OCI-LY1 (cell line): ENCODE measurements at regions not wholly inside any gene's neighbourhood (a gene's known extent, or its start where the extent isn't known, plus 50 kb on each side); places are given as distances from the start of the nearest gene placed in this dataset.
"Not testable (repeated sequence)": the region's sequence is repeated elsewhere in the genome, so short reads cannot be mapped to it uniquely, and the experiment has no call there.

Source experiments
- H2AFZ ChIP-seq: fragments of 200-600 bp; sonication (generic), shearing (Covaris generic); 2 replicates; pipeline ENCODE4 v1.6.0; 2014; ENCODE audit warnings: antibody characterized with exemption, mild to moderate bottlenecking, low read length
- H3F3A ChIP-seq: fragments of 200-600 bp; sonication (generic), shearing (Covaris generic); 2 replicates; pipeline ENCODE4 v1.6.0; 2014; ENCODE audit warnings: mild to moderate bottlenecking, antibody characterized with exemption, low read length, moderate library complexity; ENCODE audit not compliant: insufficient read depth
- H3K27ac ChIP-seq: fragments of 200-600 bp; sonication (generic); 2 replicates; pipeline ENCODE4 v1.5.1; 2014; ENCODE audit warnings: low read length, mixed run types, mild to moderate bottlenecking, low read depth; ENCODE audit not compliant: poor library complexity, severe bottlenecking
- H3K27me3 ChIP-seq: fragments of 200-600 bp; sonication (generic); 2 replicates; pipeline ENCODE4 v1.6.0; 2014; ENCODE audit warnings: antibody characterized with exemption, mild to moderate bottlenecking, low read length, moderate library complexity; ENCODE audit not compliant: insufficient read depth
- H3K36me3 ChIP-seq: fragments of 200-600 bp; sonication (generic); 2 replicates; pipeline ENCODE4 v1.6.1; 2014; ENCODE audit warnings: mild to moderate bottlenecking, antibody characterized with exemption, low read length, moderate library complexity, mixed read lengths; ENCODE audit not compliant: insufficient read depth
- H3K4me1 ChIP-seq: fragments of 200-600 bp; sonication (generic); 2 replicates; pipeline ENCODE4 v1.5.1; 2014; ENCODE audit warnings: mild to moderate bottlenecking, low read length, moderate library complexity; ENCODE audit not compliant: insufficient read depth, severe bottlenecking
- H3K4me2 ChIP-seq: fragments of 200-600 bp; sonication (generic), shearing (Covaris generic); 2 replicates; pipeline ENCODE4 v1.6.1; 2014; ENCODE audit warnings: low read length
- H3K4me3 ChIP-seq: fragments of 200-600 bp; sonication (generic); 2 replicates; pipeline ENCODE4 v1.5.1; 2014; ENCODE audit warnings: low read length, low read depth, mild to moderate bottlenecking, mixed read lengths; ENCODE audit not compliant: poor library complexity, severe bottlenecking
- H3K79me2 ChIP-seq: fragments of 200-600 bp; shearing (Covaris generic); 2 replicates; pipeline ENCODE4 v1.6.1; 2016; ENCODE audit warnings: mixed run types, low read length, mixed read lengths; ENCODE audit not compliant: insufficient read depth
- H3K9ac ChIP-seq: fragments of 200-600 bp; sonication (generic), shearing (Covaris generic); 2 replicates; pipeline ENCODE4 v1.6.1; 2014; ENCODE audit warnings: mild to moderate bottlenecking, low read length, mixed read lengths
- H3K9me2 ChIP-seq: fragments of 200-600 bp; sonication (generic), shearing (Covaris generic); 2 replicates; pipeline ENCODE4 v1.6.1; 2014; ENCODE audit warnings: low read depth, mild to moderate bottlenecking, low read length, mixed read lengths
- H3K9me3 ChIP-seq: fragments of 200-600 bp; shearing (Covaris generic); 2 replicates; pipeline ENCODE4 v1.6.1; 2014; ENCODE audit warnings: low read length, mixed read lengths
- H4K20me1 ChIP-seq: fragments of 200-600 bp; sonication (generic), shearing (Covaris generic); 2 replicates; pipeline ENCODE4 v1.6.0; 2016; ENCODE audit warnings: mild to moderate bottlenecking, low read length; ENCODE audit not compliant: insufficient read depth
- CTCF ChIP-seq: fragments of 200-600 bp; sonication (generic), shearing (Covaris generic); IDR thresholded peaks from 2 replicates; pipeline ENCODE4 v1.5.1; 2017; ENCODE audit warnings: mild to moderate bottlenecking, antibody characterized with exemption, low read length, moderate library complexity, mixed read lengths
- EZH2 ChIP-seq: fragments of 200-600 bp; sonication (generic), shearing (Covaris generic); IDR thresholded peaks from 2 replicates; pipeline ENCODE4 v1.8.0; 2017; ENCODE audit warnings: borderline replicate concordance, mixed run types, mild to moderate bottlenecking, antibody characterized with exemption, low read length, moderate library complexity, mixed read lengths

DNA sequence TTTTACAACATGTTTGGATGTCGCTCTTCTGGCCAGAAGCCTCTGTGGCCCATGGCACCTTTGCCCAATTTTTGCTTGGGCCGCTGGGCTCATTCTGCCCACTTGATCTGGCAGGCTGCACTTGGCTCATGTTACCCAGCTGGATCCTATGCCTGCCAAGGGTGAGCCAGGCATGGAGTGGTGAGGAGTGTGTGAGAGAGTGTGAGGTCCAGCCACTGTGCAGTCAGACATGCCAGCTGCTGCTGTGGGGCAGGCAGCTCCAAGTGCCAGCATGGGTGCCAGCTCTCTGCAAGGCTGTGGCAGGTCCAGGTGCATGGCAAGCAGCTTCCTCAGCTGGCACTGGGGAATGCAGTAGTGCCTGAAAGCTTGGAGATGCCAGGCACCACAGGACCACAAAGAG, 71.0 kb downstream of the EBNA1BP2 start:
- Histone ChIP-seq H3K4me2 (no peak overlapping the region), H3K9me3 (0 out of 2 replicates have a peak, but pooled peaks cover 3% of the 10 kb centered on the region), H2AFZ (no peak overlapping the region)

DNA sequence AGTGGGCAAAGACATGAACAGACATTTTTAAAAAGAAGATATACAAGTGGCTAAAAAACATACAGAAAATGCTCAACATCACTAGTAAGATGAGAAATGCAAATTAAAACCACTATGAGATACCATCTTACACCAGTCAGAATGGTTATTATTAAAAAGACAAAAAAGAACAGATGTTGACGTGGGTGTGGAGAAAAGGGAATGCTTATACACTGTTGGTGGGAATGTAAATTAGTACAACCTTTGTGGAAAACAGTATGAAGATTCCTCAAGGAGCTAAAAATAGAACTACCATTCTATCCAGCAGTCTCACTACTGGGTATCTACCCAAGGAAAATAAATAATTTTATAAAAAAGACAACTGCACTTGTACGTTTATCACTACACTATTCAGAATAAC, 73.9 kb downstream of the EBNA1BP2 start:
- Histone ChIP-seq H3K9me2 (no peaks in the 10 kb centered on the region), H3K4me2 (no peak overlapping the region), H2AFZ (no peak overlapping the region), H3K4me3 (no peak overlapping the region), H3K4me1 (no peaks in the 10 kb centered on the region), H3F3A (no peaks in the 10 kb centered on the region), H4K20me1 (no peaks in the 10 kb centered on the region), H3K9ac (no peak overlapping the region), H3K79me2 (no peaks in the 10 kb centered on the region), H3K9me3 (no peaks in the 10 kb centered on the region), H3K27me3 (peaks cover 3% of the 10 kb centered on the region; the same call in 1 of the 2 replicates), H3K36me3 (no peaks in the 10 kb centered on the region), H3K27ac (no peak overlapping the region)
- TF ChIP-seq EZH2 (no peak), CTCF (no peak)

More for the DNA sequence above, 71.0 kb downstream of the EBNA1BP2 start:
- TF ChIP-seq EZH2, result no peak
- no peak for TF ChIP-seq CTCF
- no peak overlapping the region for H3K4me3 ChIP-seq
- no peaks in the 10 kb centered on the region for H3F3A ChIP-seq
- H3K4me1 ChIP-seq, result no peaks in the 10 kb centered on the region
- H3K9ac ChIP-seq, result no peak overlapping the region
- H3K9me2 ChIP-seq, result no peaks in the 10 kb centered on the region
- peaks cover 3% of the 10 kb centered on the region; the same call in 1 of the 2 replicates for H3K27me3 ChIP-seq
- H3K36me3 ChIP-seq, result no peaks in the 10 kb centered on the region
- H3K27ac ChIP-seq, result no peak overlapping the region
- H3K79me2 ChIP-seq, result no peaks in the 10 kb centered on the region
- H4K20me1 ChIP-seq, result no peaks in the 10 kb centered on the region

DNA sequence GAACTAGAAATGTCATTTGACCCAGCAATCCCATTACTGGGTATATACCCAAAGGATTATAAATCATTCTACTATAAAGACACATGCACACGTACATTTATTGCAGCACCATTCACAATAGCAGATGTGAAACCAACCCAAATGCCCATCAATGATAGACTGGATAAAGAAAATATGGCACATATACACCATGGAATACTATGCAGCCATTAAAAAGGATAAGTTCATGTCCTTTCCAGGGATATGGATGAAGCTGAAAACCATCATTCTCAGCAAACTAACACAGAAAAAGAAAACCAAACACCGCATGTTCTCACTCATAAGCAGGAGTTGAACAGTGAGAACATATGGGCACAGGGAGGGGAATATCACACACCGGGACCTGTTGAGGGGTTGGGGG, 75.6 kb downstream of the EBNA1BP2 start:
- not testable (repeated sequence) for H3K9me3 ChIP-seq, H3K4me2 ChIP-seq, H3K4me3 ChIP-seq, H3K27me3 ChIP-seq, H3K4me1 ChIP-seq, H3K9me2 ChIP-seq, H2AFZ ChIP-seq, H4K20me1 ChIP-seq, H3K79me2 ChIP-seq, H3K36me3 ChIP-seq, H3K9ac ChIP-seq, H3K27ac ChIP-seq, H3F3A ChIP-seq

DNA sequence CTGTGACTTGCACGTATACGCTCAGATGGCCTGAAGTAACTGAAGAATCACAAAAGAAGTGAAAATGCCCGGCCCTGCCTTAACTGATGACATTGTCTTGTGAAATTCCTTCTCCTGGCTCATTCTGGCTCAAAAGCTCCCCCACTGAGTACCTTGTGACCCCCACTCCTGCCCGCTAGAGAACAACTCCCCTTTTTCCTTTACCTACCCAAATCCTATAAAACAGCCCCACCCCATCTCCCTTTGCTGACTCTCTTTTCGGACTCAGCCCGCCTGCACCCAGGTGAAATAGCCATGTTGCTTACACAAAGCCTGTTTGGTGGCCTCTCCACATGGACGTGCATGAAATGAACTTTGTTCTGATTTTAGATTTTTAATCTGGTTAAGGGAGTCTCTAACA, 81.3 kb downstream of the EBNA1BP2 start:
- not testable (repeated sequence) for H3K9me3 ChIP-seq, H3K4me1 ChIP-seq, H3K27me3 ChIP-seq, H3F3A ChIP-seq, H3K27ac ChIP-seq, H3K4me2 ChIP-seq, H2AFZ ChIP-seq, H3K79me2 ChIP-seq, H3K4me3 ChIP-seq, H3K9ac ChIP-seq, H3K9me2 ChIP-seq, H4K20me1 ChIP-seq, H3K36me3 ChIP-seq

DNA sequence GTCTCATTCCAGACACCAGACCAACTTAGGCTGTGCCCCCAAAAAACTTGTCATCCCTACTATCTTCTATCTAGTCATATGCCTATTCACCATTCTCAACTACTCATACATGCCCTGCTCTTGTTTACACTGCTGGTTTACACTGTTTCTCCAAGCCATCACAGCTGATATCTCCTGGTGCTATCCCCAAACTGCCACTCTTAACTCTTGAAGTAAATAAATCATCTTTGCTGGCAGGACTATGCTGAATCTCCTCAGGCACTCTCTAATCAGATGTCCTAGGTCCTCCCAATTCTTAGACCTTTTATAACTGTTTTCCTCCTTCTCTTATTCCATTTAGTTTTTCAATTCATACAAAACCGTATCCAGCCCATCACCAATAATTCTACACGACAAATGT, 81.9 kb downstream of the EBNA1BP2 start:
- not testable (repeated sequence) for H3F3A ChIP-seq

More for the DNA sequence above, 81.9 kb downstream of the EBNA1BP2 start:
- not testable (repeated sequence) for H3K79me2 ChIP-seq, H3K9ac ChIP-seq, H2AFZ ChIP-seq, H3K27ac ChIP-seq, H3K9me2 ChIP-seq, H3K9me3 ChIP-seq, H3K36me3 ChIP-seq, H4K20me1 ChIP-seq, H3K4me2 ChIP-seq, H3K27me3 ChIP-seq, H3K4me1 ChIP-seq, H3K4me3 ChIP-seq
